ENCODE measurements at regions not wholly inside any gene's neighbourhood (a gene's known extent, or its start where the extent isn't known, plus 50 kb on each side); places are given as distances from the start of the nearest gene placed in this dataset.

GRCh38 chr9:120261419-120261818 is 318.5 kb downstream of the CDK5RAP2 start:
- TF ChIP-seq ZMAT4 (CRISPR knock-in tag; IDR thresholded peaks at IDR 0.05), result no peak
- no peak for TF ChIP-seq CTCF (IDR thresholded peaks at IDR 0.05)
- no peak for TF ChIP-seq MLX (CRISPR knock-in tag; IDR thresholded peaks at IDR 0.05)
- TF ChIP-seq PREB (CRISPR knock-in tag; IDR thresholded peaks at IDR 0.05; ENCODE audit: borderline replicate concordance), result no peak
- no peak for TF ChIP-seq MAX (CRISPR knock-in tag; IDR thresholded peaks at IDR 0.05)
- no peak for TF ChIP-seq FOXP1 (CRISPR knock-in tag; IDR thresholded peaks at IDR 0.05; ENCODE audit: borderline replicate concordance)
- no peak for TF ChIP-seq MXD4 (CRISPR knock-in tag; IDR thresholded peaks at IDR 0.05; ENCODE audit: borderline replicate concordance)
- no peak for TF ChIP-seq E2F1 (CRISPR knock-in tag; IDR thresholded peaks at IDR 0.05)
- TF ChIP-seq USF2 (CRISPR knock-in tag; IDR thresholded peaks at IDR 0.05), result no peak
- TF ChIP-seq ATF2 (CRISPR knock-in tag; IDR thresholded peaks at IDR 0.05; ENCODE audit: borderline replicate concordance, low read depth), result no peak
- no peak for TF ChIP-seq GTF2I (CRISPR knock-in tag; conservative IDR thresholded peaks at IDR 0.05)
